ENCODE measurements at regions not wholly inside any gene's neighbourhood (a gene's known extent, or its start where the extent isn't known, plus 50 kb on each side); places are given as distances from the start of the nearest gene placed in this dataset.
A peak's percentile ranks its signal among the peaks of the same experiment; 100 is the strongest.
"Not testable (repeated sequence)": the region's sequence is repeated elsewhere in the genome, so short reads cannot be mapped to it uniquely, and the experiment has no call there.

- DNase-seq (ENCODE audit: low read depth) = no peak
Measured at GRCh38 chr6:51153109-51153508, 334.4 kb downstream of the TFAP2B start.

GRCh38 chr6:51154925-51155324, 336.3 kb downstream of the TFAP2B start:
- DNase-seq (ENCODE audit: low read depth) = not testable (repeated sequence)

GRCh38 chr6:51159260-51159659, 340.6 kb downstream of the TFAP2B start:
- not testable (repeated sequence) for DNase-seq (ENCODE audit: low read depth)

- DNase-seq (ENCODE audit: low read depth) = peak; percentile 21
Measured at GRCh38 chr6:51161752-51162151, 343.1 kb downstream of the TFAP2B start.

GRCh38 chr6:51163843-51164529, 345.3 kb downstream of the TFAP2B start:
- DNase-seq (ENCODE audit: low read depth) = no peak

- DNase-seq (ENCODE audit: low read depth) = no peak
Measured at GRCh38 chr6:51166914-51167313, 348.2 kb downstream of the TFAP2B start.

- no peak for DNase-seq (ENCODE audit: low read depth)
Measured at GRCh38 chr6:51167468-51167867, 348.8 kb downstream of the TFAP2B start.

- DNase-seq (ENCODE audit: low read depth) = no peak
Measured at GRCh38 chr6:51182827-51183226, 364.2 kb downstream of the TFAP2B start.

- DNase-seq (ENCODE audit: low read depth) = no peak
Measured at GRCh38 chr6:51184046-51184445, 365.4 kb downstream of the TFAP2B start.

GRCh38 chr6:51193163-51193562, 374.5 kb downstream of the TFAP2B start:
- not testable (repeated sequence) for DNase-seq (ENCODE audit: low read depth)

GRCh38 chr6:51199105-51199552, 380.5 kb downstream of the TFAP2B start:
- DNase-seq (ENCODE audit: low read depth) = no peak

GRCh38 chr6:51199733-51200260, 381.1 kb downstream of the TFAP2B start:
- peak; percentile 7 for DNase-seq (ENCODE audit: low read depth)

GRCh38 chr6:51200676-51201075, 382.0 kb downstream of the TFAP2B start:
- no peak for DNase-seq (ENCODE audit: low read depth)

- not testable (repeated sequence) for DNase-seq (ENCODE audit: low read depth)
Measured at GRCh38 chr6:51202653-51203052, 384.0 kb downstream of the TFAP2B start.

- DNase-seq (ENCODE audit: low read depth) = no peak
Measured at GRCh38 chr6:51203504-51203903, 384.8 kb downstream of the TFAP2B start.

- DNase-seq (ENCODE audit: low read depth) = not testable (repeated sequence)
Measured at GRCh38 chr6:51206686-51207085, 388.0 kb downstream of the TFAP2B start.

- no peak for DNase-seq (ENCODE audit: low read depth)
Measured at GRCh38 chr6:51209651-51210050, 391.0 kb downstream of the TFAP2B start.

GRCh38 chr6:51213811-51214210, 395.1 kb downstream of the TFAP2B start:
- peak; percentile 3 for DNase-seq (ENCODE audit: low read depth)

- no peak for DNase-seq (ENCODE audit: low read depth)
Measured at GRCh38 chr6:51214442-51214841, 395.8 kb downstream of the TFAP2B start.

- DNase-seq (ENCODE audit: low read depth) = no peak
Measured at GRCh38 chr6:51218181-51218580, 399.5 kb downstream of the TFAP2B start.

- DNase-seq (ENCODE audit: low read depth) = not testable (repeated sequence)
Measured at GRCh38 chr6:51224580-51225240, 406.0 kb downstream of the TFAP2B start.

GRCh38 chr6:51241376-51241775, 422.7 kb downstream of the TFAP2B start:
- no peak for DNase-seq (ENCODE audit: low read depth)

GRCh38 chr6:51249798-51250197, 431.1 kb downstream of the TFAP2B start:
- no peak for DNase-seq (ENCODE audit: low read depth)
